ENCODE measurements at regions not wholly inside any gene's neighbourhood (a gene's known extent, or its start where the extent isn't known, plus 50 kb on each side); places are given as distances from the start of the nearest gene placed in this dataset.

DNA sequence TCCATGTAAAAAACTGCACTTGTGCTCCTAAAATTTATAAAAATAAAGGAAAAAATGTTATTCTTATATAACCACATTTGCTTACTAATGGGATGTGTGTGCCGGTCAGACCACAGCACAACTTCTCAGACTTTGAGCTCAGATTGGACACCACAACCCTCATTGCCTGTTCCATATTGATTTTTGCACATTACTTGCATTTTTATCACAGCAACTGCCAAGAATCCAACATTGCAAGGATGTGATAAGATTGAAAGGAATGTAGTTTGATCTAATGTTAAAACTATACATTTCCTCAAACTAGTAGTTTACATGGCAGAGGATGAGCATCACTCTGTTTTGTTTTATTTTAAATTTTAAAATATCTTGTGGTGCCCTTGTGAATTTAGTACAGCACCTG lies 227.8 kb downstream of the KDR start:
- H2AFZ ChIP-seq (ENCODE audit: low read length), result no peak overlapping the region
- no peaks in the 10 kb centered on the region for H3K36me3 ChIP-seq (ENCODE audit: insufficient read depth, low read length)
- no peaks in the 10 kb centered on the region for H3K79me2 ChIP-seq (ENCODE audit: insufficient read depth, low read length)
- no peaks in the 10 kb centered on the region for H3K4me1 ChIP-seq (ENCODE audit: insufficient read depth, low read length)
- no peak overlapping the region for H3K4me2 ChIP-seq (ENCODE audit: insufficient read depth, low read length)
- H4K20me1 ChIP-seq (ENCODE audit: insufficient read depth, low read length), result no peaks in the 10 kb centered on the region
- no peak overlapping the region for H3K4me3 ChIP-seq (ENCODE audit: insufficient read depth, low read length)
- TF ChIP-seq, protein P1, sequence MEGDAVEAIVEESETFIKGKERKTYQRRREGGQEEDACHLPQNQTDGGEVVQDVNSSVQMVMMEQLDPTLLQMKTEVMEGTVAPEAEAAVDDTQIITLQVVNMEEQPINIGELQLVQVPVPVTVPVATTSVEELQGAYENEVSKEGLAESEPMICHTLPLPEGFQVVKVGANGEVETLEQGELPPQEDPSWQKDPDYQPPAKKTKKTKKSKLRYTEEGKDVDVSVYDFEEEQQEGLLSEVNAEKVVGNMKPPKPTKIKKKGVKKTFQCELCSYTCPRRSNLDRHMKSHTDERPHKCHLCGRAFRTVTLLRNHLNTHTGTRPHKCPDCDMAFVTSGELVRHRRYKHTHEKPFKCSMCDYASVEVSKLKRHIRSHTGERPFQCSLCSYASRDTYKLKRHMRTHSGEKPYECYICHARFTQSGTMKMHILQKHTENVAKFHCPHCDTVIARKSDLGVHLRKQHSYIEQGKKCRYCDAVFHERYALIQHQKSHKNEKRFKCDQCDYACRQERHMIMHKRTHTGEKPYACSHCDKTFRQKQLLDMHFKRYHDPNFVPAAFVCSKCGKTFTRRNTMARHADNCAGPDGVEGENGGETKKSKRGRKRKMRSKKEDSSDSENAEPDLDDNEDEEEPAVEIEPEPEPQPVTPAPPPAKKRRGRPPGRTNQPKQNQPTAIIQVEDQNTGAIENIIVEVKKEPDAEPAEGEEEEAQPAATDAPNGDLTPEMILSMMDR (IDR thresholded peaks at IDR 0.05; ENCODE audit: extremely low read depth, low read depth, low read length), result no peak
- DNase-seq (ENCODE audit: insufficient read length, low spot score, missing footprints), result peak; percentile 55
- H3K9me3 ChIP-seq (ENCODE audit: low read depth, low read length), result no peaks in the 10 kb centered on the region
- H3K27me3 ChIP-seq (ENCODE audit: insufficient read depth, low read length), result no peaks in the 10 kb centered on the region
- H3K27ac ChIP-seq (ENCODE audit: low read depth, low read length), result no peak overlapping the region

DNA sequence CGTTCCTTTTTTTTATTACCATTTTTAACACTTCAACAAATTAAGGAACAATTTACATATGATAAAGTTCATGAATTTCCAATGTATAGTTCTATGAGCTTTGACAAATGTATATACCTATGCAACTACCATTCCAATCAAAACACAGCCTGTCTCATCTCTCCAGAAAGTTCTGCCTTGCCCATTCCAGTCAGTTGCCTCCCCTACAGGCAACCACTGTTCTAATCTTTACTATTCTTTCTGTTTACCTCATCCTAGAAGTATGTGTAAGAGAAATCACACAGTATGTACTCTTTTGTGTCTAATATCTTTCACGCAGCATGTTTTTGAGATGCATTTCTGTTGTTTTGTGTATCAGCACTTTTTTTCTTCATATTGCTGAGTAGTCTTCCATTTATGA lies 224.9 kb downstream of the KIT start:
- H2AFZ ChIP-seq (ENCODE audit: low read length), result no peak overlapping the region
- no peak for DNase-seq (ENCODE audit: insufficient read length, low spot score, missing footprints)
- H3K4me1 ChIP-seq (ENCODE audit: insufficient read depth, low read length), result peaks cover 6% of the 10 kb centered on the region

GRCh38 chr4:54879576-54879975 lies 221.8 kb downstream of the KIT start:
- peak; percentile 79 for DNase-seq (ENCODE audit: insufficient read length, low spot score, missing footprints)
- no peaks in the 10 kb centered on the region for H3K79me2 ChIP-seq (ENCODE audit: insufficient read depth, low read length)
- H3K4me3 ChIP-seq (ENCODE audit: insufficient read depth, low read length), result no peak overlapping the region
- TF ChIP-seq, protein P1 (IDR thresholded peaks at IDR 0.05; ENCODE audit: extremely low read depth, low read depth, low read length), result no peak
- H3K4me1 ChIP-seq (ENCODE audit: insufficient read depth, low read length), result peaks cover 6% of the 10 kb centered on the region
- H2AFZ ChIP-seq (ENCODE audit: low read length), result no peak overlapping the region
- H3K27me3 ChIP-seq (ENCODE audit: insufficient read depth, low read length), result no peaks in the 10 kb centered on the region
- H4K20me1 ChIP-seq (ENCODE audit: insufficient read depth, low read length), result no peaks in the 10 kb centered on the region
- no peak overlapping the region for H3K4me2 ChIP-seq (ENCODE audit: insufficient read depth, low read length)
- H3K9me3 ChIP-seq (ENCODE audit: low read depth, low read length), result no peaks in the 10 kb centered on the region
- H3K36me3 ChIP-seq (ENCODE audit: insufficient read depth, low read length), result no peaks in the 10 kb centered on the region
- no peak overlapping the region for H3K27ac ChIP-seq (ENCODE audit: low read depth, low read length)

More for the DNA sequence above, 224.9 kb downstream of the KIT start:
- Histone ChIP-seq H3K4me3 (ENCODE audit: insufficient read depth, low read length) (no peak overlapping the region), H3K9me3 (ENCODE audit: low read depth, low read length) (no peaks in the 10 kb centered on the region), H3K4me2 (ENCODE audit: insufficient read depth, low read length) (no peak overlapping the region), H3K27me3 (ENCODE audit: insufficient read depth, low read length) (no peaks in the 10 kb centered on the region), H3K79me2 (ENCODE audit: insufficient read depth, low read length) (no peaks in the 10 kb centered on the region), H4K20me1 (ENCODE audit: insufficient read depth, low read length) (no peaks in the 10 kb centered on the region), H3K36me3 (ENCODE audit: insufficient read depth, low read length) (no peaks in the 10 kb centered on the region), H3K27ac (ENCODE audit: low read depth, low read length) (no peak overlapping the region)
- TF ChIP-seq, protein P1 (IDR thresholded peaks at IDR 0.05; ENCODE audit: extremely low read depth, low read depth, low read length), result no peak

DNA sequence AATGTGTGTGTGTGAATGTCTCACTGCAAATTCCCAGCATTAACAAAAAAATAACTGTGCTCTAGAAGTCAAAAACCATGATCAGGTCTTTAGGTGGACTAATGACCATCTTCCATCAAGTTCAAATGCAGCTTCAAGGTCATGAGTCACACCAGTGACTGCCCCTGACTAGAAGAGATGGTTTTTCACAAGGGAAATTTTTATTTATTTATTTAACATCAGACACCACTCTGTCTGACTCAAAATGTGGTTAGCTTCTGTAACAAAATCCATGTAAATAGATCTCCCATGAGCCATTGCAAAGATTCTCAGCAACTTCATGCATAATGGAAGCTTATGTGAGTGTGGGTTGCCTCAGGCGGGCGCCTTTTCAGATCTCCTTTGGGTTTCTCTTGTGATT lies 219.2 kb downstream of the KIT start:
- Histone ChIP-seq H2AFZ (ENCODE audit: low read length) (no peak overlapping the region), H3K27ac (ENCODE audit: low read depth, low read length) (no peak overlapping the region), H3K36me3 (ENCODE audit: insufficient read depth, low read length) (no peaks in the 10 kb centered on the region), H3K9me3 (ENCODE audit: low read depth, low read length) (no peaks in the 10 kb centered on the region), H4K20me1 (ENCODE audit: insufficient read depth, low read length) (no peaks in the 10 kb centered on the region), H3K27me3 (ENCODE audit: insufficient read depth, low read length) (no peaks in the 10 kb centered on the region), H3K4me1 (ENCODE audit: insufficient read depth, low read length) (peaks cover 6% of the 10 kb centered on the region), H3K79me2 (ENCODE audit: insufficient read depth, low read length) (no peaks in the 10 kb centered on the region), H3K4me2 (ENCODE audit: insufficient read depth, low read length) (no peak overlapping the region), H3K4me3 (ENCODE audit: insufficient read depth, low read length) (no peak overlapping the region)
- TF ChIP-seq, protein P1 (IDR thresholded peaks at IDR 0.05; ENCODE audit: extremely low read depth, low read depth, low read length), result no peak
- peak; percentile 55 for DNase-seq (ENCODE audit: insufficient read length, low spot score, missing footprints)

All from osteoblast (primary cell).